ENCODE measurements at regions not wholly inside any gene's neighbourhood (a gene's known extent, or its start where the extent isn't known, plus 50 kb on each side); places are given as distances from the start of the nearest gene placed in this dataset.
"Not testable (repeated sequence)": the region's sequence is repeated elsewhere in the genome, so short reads cannot be mapped to it uniquely, and the experiment has no call there.

GRCh38 chr13:58949646-58950045, 1214.1 kb downstream of the DIAPH3 start:
- DNase-seq, result no peak

- DNase-seq, result no peak
Measured at GRCh38 chr13:58950911-58951310, 1212.8 kb downstream of the DIAPH3 start.

DNA sequence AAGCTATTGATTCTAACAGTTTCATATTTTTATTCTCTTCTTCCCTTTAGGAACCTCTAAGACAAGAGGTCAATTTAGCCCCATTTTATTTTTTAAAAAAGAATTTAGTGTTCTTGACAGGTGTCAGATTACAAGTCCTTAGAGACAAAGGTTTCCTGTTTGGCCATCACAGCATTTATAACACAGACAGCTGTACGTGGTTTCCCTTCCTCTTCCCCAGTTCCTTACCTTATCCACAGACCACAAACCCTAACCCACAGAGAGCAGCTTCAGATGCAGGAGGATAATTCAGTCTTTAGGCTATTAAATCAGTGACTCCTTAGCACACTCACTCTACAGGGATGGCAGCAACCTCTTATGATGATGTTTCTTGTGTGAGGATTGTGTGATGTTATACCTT, 1210.1 kb downstream of the DIAPH3 start:
- no peak for DNase-seq

DNA sequence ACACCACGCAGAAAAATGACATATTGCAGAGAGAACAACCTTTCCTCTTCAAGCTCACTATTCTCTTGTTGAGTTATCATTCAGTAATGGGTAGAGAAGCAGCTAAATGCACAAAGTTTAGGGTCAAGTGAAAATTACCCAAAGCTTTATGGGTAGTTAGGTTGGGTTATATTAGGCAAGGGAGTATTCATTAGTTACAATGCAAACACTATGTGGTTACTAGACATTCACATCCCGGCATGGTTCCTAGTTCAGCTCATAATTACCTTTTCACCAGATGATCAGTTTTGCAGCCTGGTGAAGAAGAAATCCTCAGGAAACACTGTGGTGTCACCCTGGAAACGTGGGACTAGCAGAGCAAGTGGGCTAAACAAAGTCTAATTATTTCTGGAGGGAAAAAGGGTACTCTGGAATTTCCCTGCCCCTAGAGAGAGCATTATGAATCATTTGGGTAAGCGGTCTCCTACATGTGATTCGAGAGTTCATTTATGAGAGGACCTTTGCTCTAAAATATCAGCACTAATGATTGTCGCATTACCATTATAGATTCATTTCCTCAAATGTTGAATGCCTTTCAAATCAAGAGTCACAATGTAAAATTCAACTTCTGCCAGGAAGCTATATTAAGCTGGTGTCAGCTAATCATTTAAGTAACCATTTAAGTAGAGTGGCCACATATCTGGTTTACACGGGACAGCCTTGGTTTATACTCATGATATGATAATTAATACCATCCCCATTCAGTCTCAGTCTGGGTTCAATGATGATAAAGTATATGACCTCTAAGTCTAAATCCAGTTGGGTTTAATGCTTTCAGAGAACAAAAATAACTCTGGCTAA, 1208.0 kb downstream of the DIAPH3 start:
- DNase-seq, result no peak

DNA sequence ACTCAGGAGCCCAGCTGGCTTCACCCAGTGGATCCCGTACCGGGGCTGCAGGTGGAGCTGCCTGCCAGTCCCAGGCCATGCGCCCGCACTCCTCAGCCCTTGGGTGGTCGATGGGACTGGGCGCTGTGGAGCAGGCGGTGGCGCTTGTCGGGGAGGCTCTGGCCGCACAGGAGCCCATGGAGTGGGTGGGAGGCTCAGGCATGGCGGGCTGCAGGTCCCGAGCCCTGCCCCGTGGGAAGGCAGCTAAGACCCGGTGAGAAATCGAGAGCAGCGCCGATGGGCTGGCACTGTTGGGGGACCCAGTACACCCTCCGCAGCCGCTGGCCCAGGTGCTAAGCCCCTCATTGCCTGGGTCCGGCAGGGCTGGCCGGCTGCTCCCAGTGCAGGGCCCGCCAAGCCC, 1205.6 kb downstream of the DIAPH3 start:
- not testable (repeated sequence) for DNase-seq

DNA sequence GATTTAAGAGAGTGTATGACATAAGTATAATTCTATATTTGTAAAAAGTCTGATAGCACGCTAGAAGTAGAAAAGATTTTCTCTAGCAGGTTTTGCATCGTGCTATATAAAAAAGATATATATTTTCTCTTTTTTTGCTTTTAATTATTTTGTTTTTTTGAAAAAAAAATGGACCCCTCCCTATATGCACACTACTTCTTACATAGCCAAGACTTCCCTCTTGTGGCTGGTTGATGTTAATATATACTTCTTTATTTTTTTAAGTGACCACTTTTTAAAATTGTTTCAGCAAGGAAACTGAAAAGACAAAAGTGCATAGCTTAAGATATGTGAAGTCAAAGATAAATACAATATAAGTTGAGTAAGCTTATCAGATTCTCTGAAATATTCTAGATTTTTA, 1202.8 kb downstream of the DIAPH3 start:
- DNase-seq, result no peak

DNA sequence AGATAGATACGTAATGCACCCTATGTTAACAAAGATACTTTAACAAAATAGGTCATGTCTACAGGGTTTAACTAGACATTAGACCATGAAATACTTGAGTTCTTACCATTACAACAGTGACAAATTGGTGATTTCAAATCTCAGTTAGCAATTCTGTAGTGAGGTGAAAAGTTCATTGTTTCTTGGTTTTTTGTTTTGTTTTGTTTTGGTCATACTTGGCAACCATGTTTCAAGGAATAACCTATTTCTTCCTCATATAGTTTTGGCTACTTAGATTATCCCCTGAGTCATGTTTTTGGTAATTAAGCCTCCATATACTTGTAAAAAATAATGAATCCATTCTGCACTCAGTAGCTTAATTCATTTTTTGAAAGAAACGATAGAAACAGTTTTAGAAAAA, 1200.4 kb downstream of the DIAPH3 start:
- no peak for DNase-seq

DNA sequence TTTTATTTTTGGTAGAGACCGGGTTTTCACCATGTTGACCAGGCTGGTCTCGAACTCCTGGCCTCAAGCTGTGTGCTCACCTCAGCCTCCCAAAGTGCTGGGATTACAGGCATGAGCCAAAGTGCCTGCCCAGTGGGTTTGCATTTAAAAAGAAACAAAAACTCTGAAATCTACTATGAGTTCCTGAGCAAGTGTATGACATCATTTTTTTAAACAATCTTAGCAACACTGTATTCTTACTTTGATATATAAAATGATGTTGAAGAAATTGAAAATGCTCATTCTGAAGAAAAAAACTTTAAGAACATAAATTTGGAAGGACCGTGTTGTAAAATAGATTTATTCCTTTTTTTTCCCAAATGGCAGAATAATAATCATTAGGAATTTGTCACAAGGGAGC, 1199.7 kb downstream of the DIAPH3 start:
- DNase-seq, result no peak

DNA sequence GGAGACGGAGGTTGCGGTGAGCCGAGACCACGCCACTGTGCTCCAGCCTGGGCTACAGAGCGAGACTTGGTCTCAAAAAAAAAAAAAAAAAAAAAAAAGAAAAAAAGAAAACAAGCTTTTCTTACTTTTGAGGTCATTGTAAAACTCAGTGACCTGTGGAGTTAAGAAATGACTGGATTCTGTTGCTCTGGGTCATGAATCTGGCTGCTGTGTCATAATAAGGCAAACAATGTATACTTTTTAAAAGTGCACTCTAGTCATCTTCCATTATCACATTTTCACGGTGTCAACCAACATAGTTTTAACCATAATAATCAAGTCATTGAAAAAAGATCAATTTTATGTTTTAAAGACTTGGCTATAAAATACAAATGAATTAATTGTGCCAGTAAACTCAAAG, 1186.6 kb downstream of the DIAPH3 start:
- no peak for DNase-seq

DNA sequence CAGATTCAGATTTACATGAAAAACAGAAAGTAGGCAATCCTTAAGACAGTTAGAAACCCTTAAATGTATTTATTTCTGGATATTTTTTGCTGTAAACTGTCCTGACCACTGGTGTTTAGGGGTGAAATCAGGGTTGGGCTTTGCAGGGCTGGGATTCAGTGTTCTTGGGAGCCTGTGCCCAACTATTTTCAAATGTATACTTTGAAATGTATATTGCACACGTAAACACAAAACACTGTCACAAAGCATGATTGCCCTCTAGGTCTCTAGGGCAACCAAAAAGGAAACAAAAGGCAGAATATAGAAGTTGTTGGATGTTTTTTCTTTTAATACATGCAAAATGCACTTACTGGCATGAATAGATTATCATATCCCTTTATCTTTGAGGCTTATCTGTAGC, 1185.4 kb downstream of the DIAPH3 start:
- DNase-seq, result no peak

DNA sequence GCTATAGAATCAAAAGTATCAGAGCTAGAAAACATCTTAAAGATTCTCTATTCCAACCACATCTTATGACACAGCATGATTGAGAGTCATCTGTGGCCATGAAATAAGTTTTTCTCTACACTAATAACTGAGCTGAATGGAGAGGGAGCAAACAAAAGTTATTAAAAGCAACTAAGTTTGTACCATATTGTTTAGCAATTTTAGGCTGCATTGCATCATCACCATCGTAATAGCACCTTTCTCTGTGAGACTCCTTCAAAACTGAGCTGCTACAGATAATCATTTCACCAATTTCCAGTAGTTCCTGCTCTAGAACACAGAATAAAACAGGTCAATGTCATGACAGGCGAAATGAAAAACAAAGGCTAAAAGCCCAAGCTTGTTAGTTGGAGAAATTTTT, 1183.9 kb downstream of the DIAPH3 start:
- no peak for DNase-seq

DNA sequence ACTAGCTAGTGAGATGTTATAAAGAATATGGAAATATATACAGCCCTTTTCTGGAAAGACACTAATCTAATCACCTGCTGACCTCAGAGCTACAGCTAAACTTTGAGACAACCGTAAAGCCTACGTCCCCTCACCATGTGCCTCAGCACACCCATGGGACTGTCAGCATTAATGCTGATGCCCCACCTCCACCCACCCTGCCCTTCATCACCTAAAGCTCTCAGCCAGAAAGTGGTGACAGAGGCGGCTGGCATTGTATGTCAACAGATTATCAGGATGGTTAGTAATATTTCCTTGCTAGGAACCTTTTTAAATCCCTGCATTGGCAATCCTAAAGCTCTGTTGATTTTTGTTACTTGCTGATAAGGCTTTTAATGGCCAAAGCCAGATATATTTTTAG, 1177.9 kb downstream of the DIAPH3 start:
- no peak for DNase-seq

- no peak for DNase-seq
Measured at GRCh38 chr13:58989556-58989955, 1174.2 kb downstream of the DIAPH3 start.

- DNase-seq, result no peak
Measured at GRCh38 chr13:58991826-58992477, 1171.8 kb downstream of the DIAPH3 start.

DNA sequence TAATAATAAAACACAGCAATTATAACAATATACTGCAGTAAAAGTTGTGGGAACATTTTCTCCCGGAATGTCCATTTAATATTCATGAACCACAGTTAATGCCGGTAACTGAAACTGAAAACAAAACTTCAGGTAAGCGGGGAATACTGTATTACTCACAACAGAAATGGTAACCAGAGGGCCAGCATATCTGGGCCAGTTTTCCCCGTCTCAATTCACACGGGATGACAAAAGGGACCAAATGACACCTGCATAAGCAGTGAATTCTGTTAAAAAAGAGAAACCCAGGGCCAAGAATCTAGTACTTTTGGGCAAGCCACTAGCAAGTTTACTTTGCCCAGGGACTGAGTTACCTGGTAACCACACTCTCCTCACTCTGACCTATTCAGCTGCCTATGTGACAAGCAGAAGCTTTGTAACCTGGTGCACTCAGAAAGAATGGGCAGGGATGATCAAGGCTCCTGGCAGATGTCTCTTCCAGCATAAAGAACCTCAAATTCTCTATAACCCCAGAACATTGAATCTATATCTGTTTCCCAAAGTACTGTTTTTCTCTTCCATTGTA, 1171.2 kb downstream of the DIAPH3 start:
- no peak for DNase-seq

GRCh38 chr13:58994077-58994476, 1169.7 kb downstream of the DIAPH3 start:
- no peak for DNase-seq

DNA sequence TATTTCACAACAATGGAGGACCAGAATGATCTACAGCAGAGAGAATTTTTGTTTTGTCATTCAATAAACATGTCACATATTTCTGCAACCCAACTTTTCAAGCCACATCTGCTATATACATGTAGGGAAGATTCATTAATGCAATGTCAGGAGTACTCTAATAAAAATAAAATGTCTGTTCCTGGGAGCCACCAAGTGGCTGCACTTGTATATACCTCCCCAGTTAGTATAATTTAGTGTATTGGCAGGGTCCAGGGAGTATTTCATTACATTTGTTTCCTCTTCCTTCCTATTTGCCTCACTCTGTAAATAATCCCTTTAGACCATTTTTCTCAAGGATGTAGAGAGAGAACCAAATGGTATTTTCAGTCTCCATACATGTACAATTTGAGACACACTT, 1169.0 kb downstream of the DIAPH3 start:
- DNase-seq, result no peak

DNA sequence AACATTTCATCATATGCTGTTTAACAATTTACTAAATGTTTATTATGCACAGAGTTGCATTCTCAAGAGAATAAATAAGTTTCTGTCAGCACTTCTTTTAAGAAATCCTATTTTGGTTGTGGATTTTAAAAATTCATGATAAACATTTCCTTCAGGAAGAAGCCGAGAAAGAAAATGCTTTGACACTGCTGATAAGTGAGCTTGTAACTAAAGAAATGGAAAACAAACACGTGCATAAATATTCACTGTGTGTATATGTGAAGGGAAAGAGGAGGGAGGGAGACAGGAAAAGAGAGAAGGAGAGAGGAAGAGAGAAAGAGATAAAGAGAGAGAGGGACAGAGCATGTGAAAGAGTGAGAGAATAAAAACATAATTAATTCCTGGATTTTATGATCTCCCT, 1165.0 kb downstream of the DIAPH3 start:
- DNase-seq, result no peak

- DNase-seq, result no peak
Measured at GRCh38 chr13:58999851-59000250, 1163.9 kb downstream of the DIAPH3 start.

DNA sequence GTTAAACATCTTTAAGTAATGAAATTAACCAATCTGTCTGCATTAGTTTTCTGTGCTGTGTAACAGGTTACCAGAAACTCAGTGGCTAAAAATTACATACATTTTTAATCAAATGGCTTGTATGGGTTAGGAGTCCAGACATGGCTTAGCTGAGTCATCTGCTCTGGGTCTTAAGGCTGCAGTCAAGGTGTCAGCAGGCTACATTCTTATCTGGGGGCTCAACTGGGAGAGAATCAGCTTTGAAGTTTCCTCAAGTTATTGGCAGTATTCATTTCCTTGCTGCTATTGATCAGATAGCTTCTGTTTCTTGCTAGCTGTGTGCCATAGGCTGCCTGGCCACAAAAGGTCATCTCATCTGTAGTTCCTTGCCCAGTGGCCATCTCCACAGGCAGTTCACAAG, 1163.0 kb downstream of the DIAPH3 start:
- no peak for DNase-seq

DNA sequence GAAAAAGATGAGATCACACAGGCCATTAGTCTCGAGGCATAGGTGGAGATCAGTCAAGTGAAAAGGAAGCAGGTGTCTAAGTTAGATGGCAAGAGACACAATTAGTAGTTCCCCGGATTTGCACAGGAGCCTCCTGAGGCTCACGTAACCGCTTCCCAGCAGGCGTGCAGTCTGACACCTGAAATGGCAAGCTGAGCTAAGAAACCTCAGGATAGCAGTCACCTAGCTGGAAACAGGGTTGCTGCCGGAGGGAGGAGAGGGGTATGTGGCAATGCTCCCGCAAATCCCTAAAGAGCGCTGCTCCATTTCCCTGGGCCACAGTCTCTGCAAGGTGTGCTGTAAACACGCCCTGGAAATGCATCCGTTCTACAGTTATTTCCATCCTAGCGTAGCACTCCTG, 1151.0 kb downstream of the DIAPH3 start:
- no peak for DNase-seq

DNA sequence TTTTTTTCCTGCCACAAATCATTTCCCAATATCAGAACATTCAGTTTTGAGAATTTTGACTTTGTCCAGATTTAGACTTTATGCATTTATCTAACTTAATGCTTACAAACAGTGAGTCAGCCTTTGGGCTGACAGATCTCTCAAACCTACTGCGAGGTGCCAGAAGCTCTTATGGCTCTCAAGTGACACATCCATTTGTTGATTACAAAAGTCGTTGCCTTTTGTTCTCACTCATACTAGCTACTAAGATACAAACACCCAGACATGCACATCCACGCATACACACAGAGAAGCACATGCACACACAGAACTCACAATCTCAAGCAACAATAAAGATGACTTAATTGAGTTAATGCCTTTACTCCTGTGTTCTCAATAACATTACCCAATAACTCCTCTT, 1147.5 kb downstream of the DIAPH3 start:
- DNase-seq, result no peak

DNA sequence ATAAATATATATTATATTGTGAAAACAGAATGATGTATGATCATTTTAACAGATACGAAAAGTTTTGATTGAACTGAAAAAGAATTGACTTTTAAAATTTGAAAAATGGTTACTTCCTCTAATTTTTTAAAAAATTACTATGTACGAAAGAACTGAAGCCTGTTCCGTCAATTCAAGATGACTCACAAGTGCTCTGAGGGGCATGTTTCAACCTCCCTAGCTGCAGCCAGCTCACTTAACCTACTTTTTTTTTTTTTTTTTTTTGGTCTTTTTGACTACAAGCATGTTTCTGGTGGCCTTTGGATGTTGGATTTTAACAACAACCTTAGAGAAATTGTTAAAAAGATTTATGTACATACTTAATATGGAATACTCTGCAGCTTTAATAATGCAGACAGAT, 1139.3 kb downstream of the DIAPH3 start:
- DNase-seq, result no peak

DNA sequence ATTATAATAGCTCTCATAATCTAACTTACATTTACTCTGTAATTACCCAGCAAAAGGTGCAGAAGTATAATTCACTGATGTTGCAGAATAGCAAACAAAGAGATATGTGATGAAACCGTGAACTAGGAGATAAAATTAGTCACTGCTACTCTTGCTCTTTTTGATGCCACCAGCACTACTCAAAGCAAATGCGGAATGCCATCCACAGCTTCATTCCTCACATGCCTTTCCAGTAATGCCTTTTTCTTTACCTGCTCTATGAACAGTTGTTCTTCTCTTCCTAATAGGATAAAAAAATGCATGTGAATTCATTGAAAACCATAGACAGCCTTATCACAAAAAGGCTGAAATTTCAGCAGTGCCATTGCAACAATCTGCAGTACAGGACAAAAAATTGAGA, 1129.5 kb downstream of the DIAPH3 start:
- no peak for DNase-seq

All from stimulated activated naive CD4-positive, alpha-beta T cell treated with Interleukin-2 at 50 U/mL for 16 hours (primary cell).